ENCODE measurements at regions not wholly inside any gene's neighbourhood (a gene's known extent, or its start where the extent isn't known, plus 50 kb on each side); places are given as distances from the start of the nearest gene placed in this dataset.

GRCh38 chr4:132660181-132660580 lies 488.9 kb upstream of the PCDH10 start:
- Histone ChIP-seq H3K4me1 (no peaks in the 10 kb centered on the region), H3K9me3 (no peaks in the 10 kb centered on the region), H3K4me3 (no peak overlapping the region), H3K27me3 (no peaks in the 10 kb centered on the region), H3K27ac (no peak overlapping the region), H3K36me3 (no peaks in the 10 kb centered on the region)
- TF ChIP-seq EP300 (IDR thresholded peaks at IDR 0.05) (no peak), POLR2A (IDR thresholded peaks at IDR 0.05) (no peak), CTCF (IDR thresholded peaks at IDR 0.05) (no peak), POLR2AphosphoS5 (IDR thresholded peaks at IDR 0.05) (no peak)
- WGBS: 62% methylated on average over 1 of the region's 1 CpG
- DNase-seq (ENCODE audit: low spot score in 2 of 2): no peak

GRCh38 chr4:132662456-132662855 lies 486.6 kb upstream of the PCDH10 start:
- WGBS: 81% methylated on average over 1 of the region's 1 CpG
- H3K4me3 ChIP-seq: no peak overlapping the region
- DNase-seq (ENCODE audit: low spot score in 2 of 2): no peak

GRCh38 chr4:132669786-132670185 lies 479.3 kb upstream of the PCDH10 start:
- Histone ChIP-seq H3K27me3 (no peaks in the 10 kb centered on the region), H3K36me3 (no peaks in the 10 kb centered on the region)
- 0% methylated on average over 1 of the region's 1 CpG for WGBS

More at GRCh38 chr4:132662456-132662855, 486.6 kb upstream of the PCDH10 start:
- TF ChIP-seq POLR2AphosphoS5 (IDR thresholded peaks at IDR 0.05) (no peak), POLR2A (IDR thresholded peaks at IDR 0.05) (no peak), EP300 (IDR thresholded peaks at IDR 0.05) (no peak), CTCF (IDR thresholded peaks at IDR 0.05) (no peak)
- Histone ChIP-seq H3K4me1 (no peaks in the 10 kb centered on the region), H3K27me3 (no peaks in the 10 kb centered on the region), H3K36me3 (no peaks in the 10 kb centered on the region), H3K27ac (no peak overlapping the region), H3K9me3 (no peaks in the 10 kb centered on the region)

GRCh38 chr4:132670557-132670956 lies 478.5 kb upstream of the PCDH10 start:
- Histone ChIP-seq H3K36me3 (no peaks in the 10 kb centered on the region), H3K4me1 (no peaks in the 10 kb centered on the region), H3K9me3 (no peaks in the 10 kb centered on the region), H3K27me3 (no peaks in the 10 kb centered on the region), H3K4me3 (no peak overlapping the region), H3K27ac (no peak overlapping the region)
- no peak for DNase-seq (ENCODE audit: low spot score in 2 of 2)
- TF ChIP-seq POLR2AphosphoS5 (IDR thresholded peaks at IDR 0.05) (no peak), EP300 (IDR thresholded peaks at IDR 0.05) (no peak), POLR2A (IDR thresholded peaks at IDR 0.05) (no peak), CTCF (IDR thresholded peaks at IDR 0.05) (no peak)
- 72% methylated on average over 1 of the region's 1 CpG for WGBS

More at GRCh38 chr4:132669786-132670185, 479.3 kb upstream of the PCDH10 start:
- Histone ChIP-seq H3K9me3 (no peaks in the 10 kb centered on the region), H3K4me1 (no peaks in the 10 kb centered on the region), H3K27ac (no peak overlapping the region), H3K4me3 (no peak overlapping the region)
- DNase-seq (ENCODE audit: low spot score in 2 of 2): no peak
- TF ChIP-seq EP300 (IDR thresholded peaks at IDR 0.05): no peak
- no peak for TF ChIP-seq POLR2AphosphoS5 (IDR thresholded peaks at IDR 0.05)
- no peak for TF ChIP-seq CTCF (IDR thresholded peaks at IDR 0.05)
- no peak for TF ChIP-seq POLR2A (IDR thresholded peaks at IDR 0.05)

- H3K36me3 ChIP-seq: no peaks in the 10 kb centered on the region
- no peak overlapping the region for H3K27ac ChIP-seq
- no peaks in the 10 kb centered on the region for H3K27me3 ChIP-seq
- no peaks in the 10 kb centered on the region for H3K4me1 ChIP-seq
- peaks cover 14% of the 10 kb centered on the region for H3K9me3 ChIP-seq
- TF ChIP-seq POLR2A (IDR thresholded peaks at IDR 0.05): no peak
- no peak for TF ChIP-seq CTCF (IDR thresholded peaks at IDR 0.05)
- no peak overlapping the region for H3K4me3 ChIP-seq
- DNase-seq (ENCODE audit: low spot score in 2 of 2): no peak
These were observed 465.1 kb upstream of the PCDH10 start for GRCh38 chr4:132683957-132684356.
